ENCODE measurements at regions not wholly inside any gene's neighbourhood (a gene's known extent, or its start where the extent isn't known, plus 50 kb on each side); places are given as distances from the start of the nearest gene placed in this dataset.

DNA sequence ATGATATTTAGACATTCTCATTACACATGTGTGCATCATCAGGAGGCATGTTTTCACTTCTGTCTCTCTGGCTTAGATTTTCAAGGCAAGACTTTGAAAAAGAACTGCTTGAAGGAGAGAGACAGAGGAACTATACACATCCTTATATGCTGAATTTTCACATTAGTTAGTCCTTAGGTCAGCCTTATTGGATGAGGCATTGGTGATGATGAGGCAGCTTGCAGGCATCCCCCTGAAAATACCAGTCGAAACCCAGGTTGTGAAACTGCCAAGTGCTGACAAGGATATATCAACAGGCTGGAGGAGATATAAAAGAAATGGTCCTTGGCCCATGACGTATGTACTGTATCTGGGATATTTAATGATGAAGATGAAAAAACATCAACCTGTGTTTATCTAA, 297.2 kb upstream of the AADAT start:
- no peak overlapping the region for H3K23ac ChIP-seq (ENCODE audit: low read length)
- no peak overlapping the region for H3K14ac ChIP-seq (ENCODE audit: low read length)
- no peak overlapping the region for H3K18ac ChIP-seq (ENCODE audit: low read length)
- no peaks in the 10 kb centered on the region for H3K79me1 ChIP-seq (ENCODE audit: low read length)
- H3K27me3 ChIP-seq (ENCODE audit: insufficient read depth, low read length) = no peaks in the 10 kb centered on the region
- no peak overlapping the region for H2AFZ ChIP-seq (ENCODE audit: insufficient read depth, low read length, poor library complexity)
- no peak overlapping the region for H3K4me2 ChIP-seq (ENCODE audit: low read length)
- no peak overlapping the region for H4K91ac ChIP-seq (ENCODE audit: low read depth, low read length)
- H3K79me2 ChIP-seq (ENCODE audit: control insufficient read depth, insufficient read depth, low read length, poor library complexity) = no peaks in the 10 kb centered on the region
- H3K4ac ChIP-seq (ENCODE audit: low read depth, low read length) = no peak overlapping the region
- H4K8ac ChIP-seq (ENCODE audit: low read depth, low read length) = no peak overlapping the region
- no peaks in the 10 kb centered on the region for H3K36me3 ChIP-seq (ENCODE audit: control insufficient read depth in 1 of 2, insufficient read depth in 2 of 2, low read length in 2 of 2)
- no peak overlapping the region for H2BK5ac ChIP-seq (ENCODE audit: low read depth, low read length, poor library complexity)
- H3K27ac ChIP-seq (ENCODE audit: low read depth, low read length) = no peak overlapping the region
- WGBS (ENCODE audit: extremely low coverage, insufficient coverage, insufficient read length) = no CpG with 5 or more reads among the region's 2 CpGs
- H3K4me1 ChIP-seq (ENCODE audit: control insufficient read depth in 1 of 2, insufficient read depth in 2 of 2, low read length in 2 of 2) = no peaks in the 10 kb centered on the region
- DNase-seq = no peak
- H4K12ac ChIP-seq (ENCODE audit: low read depth, low read length) = no peak overlapping the region
- H3K9me3 ChIP-seq (ENCODE audit: insufficient read depth, low read depth, low read length) = no peaks in the 10 kb centered on the region
- no peak overlapping the region for H2BK12ac ChIP-seq (ENCODE audit: low read length)
- H3K9ac ChIP-seq (ENCODE audit: low read length) = no peak overlapping the region
- no peak overlapping the region for H2BK120ac ChIP-seq (ENCODE audit: insufficient read depth, low read length, poor library complexity)
- no peak overlapping the region for H3K4me3 ChIP-seq (ENCODE audit: low read depth, low read length)
- no peak overlapping the region for H2AK5ac ChIP-seq (ENCODE audit: low read length)

DNA sequence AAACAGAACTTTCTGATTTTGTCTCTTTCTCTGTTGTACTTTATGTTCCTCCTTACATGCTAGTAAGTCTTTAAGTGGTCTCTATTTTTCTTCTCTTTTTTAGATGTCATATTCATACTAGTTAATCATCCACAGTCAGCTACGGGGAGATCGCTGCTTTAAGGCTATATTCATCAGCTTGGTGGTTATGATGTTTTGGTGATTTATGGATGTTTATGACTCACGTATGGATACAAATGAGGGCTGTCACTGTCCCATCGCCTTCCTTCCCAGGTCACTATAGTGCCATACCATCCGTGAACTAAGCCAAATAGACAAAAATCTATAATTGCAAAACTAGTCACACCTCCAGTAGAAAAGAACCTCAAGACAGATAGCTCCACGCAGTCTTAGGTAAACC, 296.8 kb upstream of the AADAT start:
- H3K79me2 ChIP-seq (ENCODE audit: control insufficient read depth, insufficient read depth, low read length, poor library complexity) = no peaks in the 10 kb centered on the region
- H2BK12ac ChIP-seq (ENCODE audit: low read length) = no peak overlapping the region
- no peak overlapping the region for H2AFZ ChIP-seq (ENCODE audit: insufficient read depth, low read length, poor library complexity)
- DNase-seq = no peak
- H4K12ac ChIP-seq (ENCODE audit: low read depth, low read length) = no peak overlapping the region
- H4K8ac ChIP-seq (ENCODE audit: low read depth, low read length) = no peak overlapping the region
- H3K79me1 ChIP-seq (ENCODE audit: low read length) = no peaks in the 10 kb centered on the region
- H3K27ac ChIP-seq (ENCODE audit: low read depth, low read length) = no peak overlapping the region
- WGBS (ENCODE audit: extremely low coverage, insufficient coverage, insufficient read length) = no CpG with 5 or more reads among the region's 6 CpGs
- no peak overlapping the region for H3K18ac ChIP-seq (ENCODE audit: low read length)
- H3K4ac ChIP-seq (ENCODE audit: low read depth, low read length) = no peak overlapping the region
- H3K9ac ChIP-seq (ENCODE audit: low read length) = no peak overlapping the region
- H3K4me2 ChIP-seq (ENCODE audit: low read length) = no peak overlapping the region
- H3K14ac ChIP-seq (ENCODE audit: low read length) = no peak overlapping the region
- H4K91ac ChIP-seq (ENCODE audit: low read depth, low read length) = no peak overlapping the region
- no peak overlapping the region for H3K23ac ChIP-seq (ENCODE audit: low read length)
- H2BK5ac ChIP-seq (ENCODE audit: low read depth, low read length, poor library complexity) = no peak overlapping the region
- H3K27me3 ChIP-seq (ENCODE audit: insufficient read depth, low read length) = no peaks in the 10 kb centered on the region
- no peak overlapping the region for H2BK120ac ChIP-seq (ENCODE audit: insufficient read depth, low read length, poor library complexity)
- no peaks in the 10 kb centered on the region for H3K36me3 ChIP-seq (ENCODE audit: control insufficient read depth in 1 of 2, insufficient read depth in 2 of 2, low read length in 2 of 2)
- H3K4me3 ChIP-seq (ENCODE audit: low read depth, low read length) = no peak overlapping the region
- H2AK5ac ChIP-seq (ENCODE audit: low read length) = no peak overlapping the region
- H3K4me1 ChIP-seq (ENCODE audit: control insufficient read depth in 1 of 2, insufficient read depth in 2 of 2, low read length in 2 of 2) = no peaks in the 10 kb centered on the region
- no peaks in the 10 kb centered on the region for H3K9me3 ChIP-seq (ENCODE audit: insufficient read depth, low read depth, low read length)

DNA sequence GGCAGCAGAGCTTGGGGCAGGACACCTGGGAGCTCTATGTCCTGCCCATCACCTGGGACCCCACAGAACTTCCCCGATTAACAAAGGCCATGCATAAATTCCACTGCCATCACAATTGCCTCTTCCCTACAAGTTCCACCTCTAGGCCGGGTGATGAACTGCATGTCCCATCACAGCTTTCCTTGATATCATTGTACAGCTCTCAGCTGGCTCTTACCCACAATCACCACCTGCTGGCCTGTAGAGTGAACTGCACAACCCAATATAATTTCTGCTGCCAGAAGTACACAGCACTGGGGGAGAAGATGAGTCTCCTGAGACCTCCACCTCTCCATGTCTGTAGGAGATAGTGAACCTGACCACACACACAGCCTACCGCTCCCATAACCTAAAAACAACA, 285.0 kb upstream of the AADAT start:
- no peaks in the 10 kb centered on the region for H3K4me1 ChIP-seq (ENCODE audit: control insufficient read depth in 1 of 2, insufficient read depth in 2 of 2, low read length in 2 of 2)
- H3K9ac ChIP-seq (ENCODE audit: low read length) = no peak overlapping the region
- H3K27ac ChIP-seq (ENCODE audit: low read depth, low read length) = no peak overlapping the region
- no peaks in the 10 kb centered on the region for H3K79me2 ChIP-seq (ENCODE audit: control insufficient read depth, insufficient read depth, low read length, poor library complexity)
- no peaks in the 10 kb centered on the region for H3K36me3 ChIP-seq (ENCODE audit: control insufficient read depth in 1 of 2, insufficient read depth in 2 of 2, low read length in 2 of 2)
- H3K18ac ChIP-seq (ENCODE audit: low read length) = no peak overlapping the region
- H3K27me3 ChIP-seq (ENCODE audit: insufficient read depth, low read length) = no peaks in the 10 kb centered on the region
- no peak overlapping the region for H4K12ac ChIP-seq (ENCODE audit: low read depth, low read length)
- DNase-seq = peak; percentile 33 to 72
- H2AK5ac ChIP-seq (ENCODE audit: low read length) = no peak overlapping the region
- H3K79me1 ChIP-seq (ENCODE audit: low read length) = no peaks in the 10 kb centered on the region
- no peak overlapping the region for H3K23ac ChIP-seq (ENCODE audit: low read length)
- no CpG with 5 or more reads among the region's 3 CpGs for WGBS (ENCODE audit: extremely low coverage, insufficient coverage, insufficient read length)
- no peak overlapping the region for H3K4me2 ChIP-seq (ENCODE audit: low read length)
- H2BK120ac ChIP-seq (ENCODE audit: insufficient read depth, low read length, poor library complexity) = no peak overlapping the region
- no peak overlapping the region for H3K14ac ChIP-seq (ENCODE audit: low read length)
- no peak overlapping the region for H2AFZ ChIP-seq (ENCODE audit: insufficient read depth, low read length, poor library complexity)
- no peak overlapping the region for H4K8ac ChIP-seq (ENCODE audit: low read depth, low read length)
- no peak overlapping the region for H3K4me3 ChIP-seq (ENCODE audit: low read depth, low read length)
- H3K9me3 ChIP-seq (ENCODE audit: insufficient read depth, low read depth, low read length) = no peaks in the 10 kb centered on the region
- H2BK12ac ChIP-seq (ENCODE audit: low read length) = no peak overlapping the region
- H3K4ac ChIP-seq (ENCODE audit: low read depth, low read length) = no peak overlapping the region
- H2BK5ac ChIP-seq (ENCODE audit: low read depth, low read length, poor library complexity) = no peak overlapping the region
- no peak overlapping the region for H4K91ac ChIP-seq (ENCODE audit: low read depth, low read length)

DNA sequence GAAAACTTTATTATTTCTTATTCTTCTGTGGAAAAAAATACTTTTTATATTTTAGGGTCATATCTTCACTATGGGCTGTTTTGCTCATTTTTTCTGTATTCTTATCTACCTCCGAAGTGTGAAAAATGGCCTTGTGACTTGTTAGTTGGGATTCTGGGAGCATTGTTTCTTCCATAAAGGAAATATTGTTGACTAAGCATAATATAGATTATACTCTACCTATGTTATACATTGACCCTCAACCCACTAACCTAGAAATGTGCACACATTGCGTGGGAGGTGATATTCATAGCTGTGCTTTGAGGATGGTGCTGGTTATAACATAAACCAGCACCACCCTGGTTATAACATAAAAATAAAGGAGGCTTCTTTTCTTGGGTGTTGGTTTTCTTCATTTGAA, 259.2 kb upstream of the AADAT start:
- no peak overlapping the region for H3K18ac ChIP-seq (ENCODE audit: low read length)
- no peak overlapping the region for H3K9ac ChIP-seq (ENCODE audit: low read length)
- H3K27me3 ChIP-seq (ENCODE audit: insufficient read depth, low read length) = no peaks in the 10 kb centered on the region
- no peak overlapping the region for H2AK5ac ChIP-seq (ENCODE audit: low read length)
- H3K4me3 ChIP-seq (ENCODE audit: low read depth, low read length) = no peak overlapping the region
- H3K27ac ChIP-seq (ENCODE audit: low read depth, low read length) = no peak overlapping the region
- H2BK12ac ChIP-seq (ENCODE audit: low read length) = no peak overlapping the region
- DNase-seq = no peak
- no peaks in the 10 kb centered on the region for H3K9me3 ChIP-seq (ENCODE audit: insufficient read depth, low read depth, low read length)
- no CpG with 5 or more reads among the region's 2 CpGs for WGBS (ENCODE audit: extremely low coverage, insufficient coverage, insufficient read length)
- H2BK120ac ChIP-seq (ENCODE audit: insufficient read depth, low read length, poor library complexity) = no peak overlapping the region
- H3K79me1 ChIP-seq (ENCODE audit: low read length) = no peaks in the 10 kb centered on the region
- H3K14ac ChIP-seq (ENCODE audit: low read length) = no peak overlapping the region
- no peak overlapping the region for H4K12ac ChIP-seq (ENCODE audit: low read depth, low read length)
- no peak overlapping the region for H4K91ac ChIP-seq (ENCODE audit: low read depth, low read length)
- no peak overlapping the region for H3K23ac ChIP-seq (ENCODE audit: low read length)
- no peaks in the 10 kb centered on the region for H3K36me3 ChIP-seq (ENCODE audit: control insufficient read depth in 1 of 2, insufficient read depth in 2 of 2, low read length in 2 of 2)
- H3K79me2 ChIP-seq (ENCODE audit: control insufficient read depth, insufficient read depth, low read length, poor library complexity) = no peaks in the 10 kb centered on the region
- no peaks in the 10 kb centered on the region for H3K4me1 ChIP-seq (ENCODE audit: control insufficient read depth in 1 of 2, insufficient read depth in 2 of 2, low read length in 2 of 2)
- no peak overlapping the region for H2AFZ ChIP-seq (ENCODE audit: insufficient read depth, low read length, poor library complexity)
- H3K4me2 ChIP-seq (ENCODE audit: low read length) = no peak overlapping the region
- no peak overlapping the region for H4K8ac ChIP-seq (ENCODE audit: low read depth, low read length)
- H3K4ac ChIP-seq (ENCODE audit: low read depth, low read length) = no peak overlapping the region
- no peak overlapping the region for H2BK5ac ChIP-seq (ENCODE audit: low read depth, low read length, poor library complexity)
